ENCODE measurements at regions not wholly inside any gene's neighbourhood (a gene's known extent, or its start where the extent isn't known, plus 50 kb on each side); places are given as distances from the start of the nearest gene placed in this dataset.

DNA sequence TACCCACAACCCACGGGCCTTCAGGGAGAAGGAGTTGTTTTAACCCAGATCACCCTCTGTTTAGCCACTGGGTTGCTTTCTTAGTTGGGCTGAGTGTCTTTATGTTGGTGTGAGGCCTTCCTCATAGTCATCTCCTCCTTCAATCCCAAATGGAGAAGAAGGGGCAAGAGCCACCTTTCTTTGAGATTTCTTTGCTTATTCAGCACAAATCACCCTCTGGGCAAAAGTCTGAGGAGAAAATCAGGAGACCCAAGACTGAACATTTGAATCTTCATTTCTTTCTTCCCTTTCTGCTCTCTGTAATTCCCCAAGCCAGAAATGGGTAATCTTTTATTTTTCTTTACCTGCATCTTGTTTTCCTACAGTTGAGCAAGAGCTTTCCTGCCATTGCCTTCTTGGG lies 329.0 kb downstream of the TLE4 start:
- TF ChIP-seq EZH2 (IDR thresholded peaks at IDR 0.05; ENCODE audit: borderline replicate concordance, low read length), result no peak
- TF ChIP-seq, protein P1, sequence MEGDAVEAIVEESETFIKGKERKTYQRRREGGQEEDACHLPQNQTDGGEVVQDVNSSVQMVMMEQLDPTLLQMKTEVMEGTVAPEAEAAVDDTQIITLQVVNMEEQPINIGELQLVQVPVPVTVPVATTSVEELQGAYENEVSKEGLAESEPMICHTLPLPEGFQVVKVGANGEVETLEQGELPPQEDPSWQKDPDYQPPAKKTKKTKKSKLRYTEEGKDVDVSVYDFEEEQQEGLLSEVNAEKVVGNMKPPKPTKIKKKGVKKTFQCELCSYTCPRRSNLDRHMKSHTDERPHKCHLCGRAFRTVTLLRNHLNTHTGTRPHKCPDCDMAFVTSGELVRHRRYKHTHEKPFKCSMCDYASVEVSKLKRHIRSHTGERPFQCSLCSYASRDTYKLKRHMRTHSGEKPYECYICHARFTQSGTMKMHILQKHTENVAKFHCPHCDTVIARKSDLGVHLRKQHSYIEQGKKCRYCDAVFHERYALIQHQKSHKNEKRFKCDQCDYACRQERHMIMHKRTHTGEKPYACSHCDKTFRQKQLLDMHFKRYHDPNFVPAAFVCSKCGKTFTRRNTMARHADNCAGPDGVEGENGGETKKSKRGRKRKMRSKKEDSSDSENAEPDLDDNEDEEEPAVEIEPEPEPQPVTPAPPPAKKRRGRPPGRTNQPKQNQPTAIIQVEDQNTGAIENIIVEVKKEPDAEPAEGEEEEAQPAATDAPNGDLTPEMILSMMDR (conservative IDR thresholded peaks at IDR 0.05 in 1 of 2, IDR thresholded peaks at IDR 0.05 in 1 of 2; ENCODE audit: extremely low read depth in 1 of 2, insufficient read depth in 1 of 2, low read depth in 1 of 2, low read length in 2 of 2), result no peak

Measured in mammary epithelial cell (primary cell).